HepG2 (cell line): ENCODE measurements at regions not wholly inside any gene's neighbourhood (a gene's known extent, or its start where the extent isn't known, plus 50 kb on each side); places are given as distances from the start of the nearest gene placed in this dataset.

Experiments used
- ATAC-seq: fragments of 200-7000 bp; cut with Tn5 transposase; 3 replicates; pipeline ENCODE4 v1.9.1; 2020; ENCODE audit warnings: mild to moderate bottlenecking, moderate library complexity
- BruUV-seq: library from RNA; stranded (reverse); fragments of 400-500 nt; replicated peaks from 2 replicates; lab custom pipeline; 2021; lab: Mats Ljungman, UMichigan
- CTCF ChIA-PET: fragments of 300-600 bp; formaldehyde crosslinking; extraction: SDS; loops from one replicate; lab custom pipeline; 2021; ENCODE audit warnings: low total read pairs, inconsistent platforms, low intra/inter-chr PET ratio; lab: Yijun Ruan, JAX
- POLR2A ChIA-PET: fragments of 350-600 bp; sonication (Branson Sonifier 250); formaldehyde crosslinking; loops from one replicate; lab custom pipeline; 2020; ENCODE audit warnings: antibody characterized with exemption, inconsistent platforms; lab: Yijun Ruan, JAX
- DNase-seq: peaks from one replicate; pipeline ENCODE4 v3.0.0-alpha.2; 2015; ENCODE audit warnings: low spot score
- FAIRE-seq: peaks from 3 replicates; lab custom pipeline; 2011; peaks lifted over from hg19 to GRCh38; lab: Jason Lieb, UNC
- H2AFZ ChIP-seq: one replicate; pipeline ENCODE4 v1.6.1; 2011; ENCODE audit warnings: low read length, inconsistent platforms
- H3K27ac ChIP-seq: fragments of 300-600 bp; 3 replicates; pipeline ENCODE4 v1.8.0; 2011; ENCODE audit warnings: mixed run types, mild to moderate bottlenecking, mixed read lengths, low read length, inconsistent platforms; ENCODE audit not compliant: insufficient read depth; ENCODE audit errors: extremely low read length
- H3K27me3 ChIP-seq, 2 experiments: fragments of 200-600 bp in 1 of 2; 2 replicates in 1 of 2; 3 replicates in 1 of 2; pipeline versions ENCODE4 v1.6.0 to v1.8.0; 2011; ENCODE audit warnings: low read length in 2 of 2, mild to moderate bottlenecking in 2 of 2, moderate library complexity in 2 of 2, inconsistent platforms in 1 of 2; ENCODE audit not compliant: insufficient read depth in 2 of 2, control insufficient read depth in 1 of 2
- H3K36me3 ChIP-seq, 2 experiments: fragments of 200-600 bp in 1 of 2; replicated peaks in 1 of 2; 2 replicates in 1 of 2; 3 replicates in 1 of 2; pipeline versions ENCODE4 v1.5.1 to v1.8.0; 2011; ENCODE audit warnings: low read length in 2 of 2, inconsistent platforms in 1 of 2; ENCODE audit not compliant: insufficient read depth in 2 of 2, control insufficient read depth in 1 of 2
- H3K4me1 ChIP-seq: 2 replicates; pipeline ENCODE4 v1.5.1; 2012; ENCODE audit warnings: low read length, inconsistent platforms; ENCODE audit not compliant: insufficient read depth
- H3K4me2 ChIP-seq: 2 replicates; pipeline ENCODE4 v1.6.0; 2011; ENCODE audit warnings: low read depth, low read length, inconsistent platforms
- H3K4me3 ChIP-seq, 3 experiments: fragments of 200-600 bp in 1 of 3; sonication (generic), shearing (Covaris generic) in 1 of 3; replicated peaks in 1 of 3; 2 replicates each; pipeline ENCODE4 v1.5.1; 2011 to 2016; ENCODE audit warnings: low read length in 3 of 3, inconsistent platforms in 2 of 3, low read depth in 2 of 3, mild to moderate bottlenecking in 2 of 3, control low read depth in 1 of 3, mixed read lengths in 1 of 3; ENCODE audit not compliant: insufficient read depth in 1 of 3
- H3K79me2 ChIP-seq: one replicate; pipeline ENCODE4 v1.6.1; 2011; ENCODE audit warnings: low read length, inconsistent platforms; ENCODE audit not compliant: insufficient read depth
- H3K9ac ChIP-seq: 2 replicates; pipeline ENCODE4 v1.6.0; 2011; ENCODE audit warnings: mild to moderate bottlenecking, low read depth, low read length, inconsistent platforms; ENCODE audit not compliant: insufficient read depth
- H3K9me3 ChIP-seq: 2 replicates; pipeline ENCODE4 v1.5.1; 2012; ENCODE audit warnings: mild to moderate bottlenecking, low read length
- H4K20me1 ChIP-seq: 2 replicates; pipeline ENCODE4 v1.6.0; 2011; ENCODE audit warnings: inconsistent platforms, mild to moderate bottlenecking, low read length, moderate library complexity; ENCODE audit not compliant: insufficient read depth
- ATM ChIP-seq: fragments of 450-650 bp; IDR thresholded peaks from 2 replicates; pipeline ENCODE4 v1.7.1; 2017; ENCODE audit warnings: mild to moderate bottlenecking, borderline replicate concordance
- KMT2A ChIP-seq: sonication (generic); formaldehyde crosslinking; IDR thresholded peaks from 2 replicates; pipeline ENCODE4 v1.4.0; 2020; ENCODE audit warnings: missing genetic modification reagents
- ZNF264 ChIP-seq: sonication (generic); formaldehyde crosslinking; IDR thresholded peaks from 2 replicates; pipeline ENCODE4 v1.4.0; 2020; ENCODE audit warnings: missing genetic modification reagents
- ZNF383 ChIP-seq: sonication (generic); formaldehyde crosslinking; IDR thresholded peaks from 2 replicates; pipeline ENCODE4 v1.4.0; 2020; ENCODE audit warnings: missing genetic modification reagents, mild to moderate bottlenecking, borderline replicate concordance
- ZNF570 ChIP-seq: sonication (generic); formaldehyde crosslinking; IDR thresholded peaks from 2 replicates; pipeline ENCODE4 v1.4.0; 2020; ENCODE audit warnings: mild to moderate bottlenecking, missing genetic modification reagents, borderline replicate concordance
- ZZZ3 ChIP-seq: sonication (generic); formaldehyde crosslinking; IDR thresholded peaks from 2 replicates; pipeline ENCODE4 v1.4.0; 2020; ENCODE audit warnings: missing genetic modification reagents, mild to moderate bottlenecking, borderline replicate concordance
- WGBS: methylation state at CpG from one replicate; pipeline ENCODE4 v1.1.6; 2017; ENCODE audit warnings: low lambda C conversion rate; 5-methylcytosine and 5-hydroxymethylcytosine counted together
- in situ Hi-C: cut with HindIII; loops from 2 replicates; pipeline ENCODE4 v1.10.0; 2017; ENCODE audit warnings: low pct_unique_long_range_greater_than_20kb; ENCODE audit not compliant: extremely low pct_ligation_motif_present
- intact Hi-C: fragments of 100-400 bp; cut with micrococcal nuclease; formaldehyde crosslinking; loops from one replicate; pipeline ENCODE4 v1.10.0; 2022; ENCODE audit not compliant: unreplicated experiment
- TF ChIP-seq, protein P1 (sequence below): sonication (generic); formaldehyde crosslinking; conservative IDR thresholded peaks from 2 replicates; pipeline ENCODE4 v1.5.0; 2020; ENCODE audit warnings: missing genetic modification reagents
- TF ChIP-seq, protein P2 (sequence below): sonication (generic); formaldehyde crosslinking; IDR thresholded peaks from 2 replicates; pipeline ENCODE4 v1.8.1; 2022; ENCODE audit warnings: low read depth, mild to moderate bottlenecking, missing genetic modification reagents
- TF ChIP-seq, protein P3 (sequence below): sonication (generic); formaldehyde crosslinking; IDR thresholded peaks from 2 replicates; pipeline ENCODE4 v1.5.0; 2020; ENCODE audit warnings: mild to moderate bottlenecking, missing genetic modification reagents

DNA sequence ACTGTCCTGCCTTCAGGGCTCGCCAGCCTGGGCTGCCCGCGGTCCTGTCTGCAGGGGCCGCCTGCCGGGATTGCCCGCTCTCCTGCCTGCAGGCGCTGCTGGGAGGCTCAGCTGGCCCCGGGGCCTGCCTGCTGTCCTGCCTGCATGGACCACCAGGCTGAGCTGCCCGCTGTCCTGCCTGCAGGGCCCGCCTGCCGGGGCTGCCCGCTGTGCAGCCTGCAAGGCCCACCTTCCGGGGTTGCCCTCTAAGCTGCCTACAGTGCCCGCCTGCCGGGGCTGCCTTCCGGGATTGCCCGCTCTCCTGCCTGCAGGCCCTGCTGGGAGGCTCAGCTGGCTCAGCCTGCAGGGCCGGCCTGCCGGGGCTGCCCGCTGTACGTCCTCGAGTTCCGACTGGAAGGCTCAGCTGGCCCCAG is 164.4 kb downstream of the GLRX3 start (continued):
- TF ChIP-seq ZNF570 (no peak), ATM (no peak), ZNF264 (no peak), KMT2A (CRISPR knock-in tag) (no peak)
- TF ChIP-seq, protein P1, sequence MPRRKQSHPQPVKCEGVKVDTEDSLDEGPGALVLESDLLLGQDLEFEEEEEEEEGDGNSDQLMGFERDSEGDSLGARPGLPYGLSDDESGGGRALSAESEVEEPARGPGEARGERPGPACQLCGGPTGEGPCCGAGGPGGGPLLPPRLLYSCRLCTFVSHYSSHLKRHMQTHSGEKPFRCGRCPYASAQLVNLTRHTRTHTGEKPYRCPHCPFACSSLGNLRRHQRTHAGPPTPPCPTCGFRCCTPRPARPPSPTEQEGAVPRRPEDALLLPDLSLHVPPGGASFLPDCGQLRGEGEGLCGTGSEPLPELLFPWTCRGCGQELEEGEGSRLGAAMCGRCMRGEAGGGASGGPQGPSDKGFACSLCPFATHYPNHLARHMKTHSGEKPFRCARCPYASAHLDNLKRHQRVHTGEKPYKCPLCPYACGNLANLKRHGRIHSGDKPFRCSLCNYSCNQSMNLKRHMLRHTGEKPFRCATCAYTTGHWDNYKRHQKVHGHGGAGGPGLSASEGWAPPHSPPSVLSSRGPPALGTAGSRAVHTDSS (CRISPR knock-in tag), result no peak
- TF ChIP-seq, all 625 proteins: peak for 0

GRCh38 chr10:130301021-130301892 is 165.1 kb downstream of the GLRX3 start:
- peaks cover 83% of the 10 kb centered on the region for H3K9me3 ChIP-seq
- POLR2A ChIA-PET, result no interaction called here
- DNase-seq (no peak), ATAC-seq (no peak), FAIRE-seq (no peak)
- BruUV-seq, result no TSS peak
- no peaks in the 10 kb centered on the region for H3K36me3 ChIP-seq
- in situ Hi-C loops (no loop called here), intact Hi-C loops (no loop called here)
- H2AFZ ChIP-seq, result no peak overlapping the region
- no peaks in the 10 kb centered on the region for H3K27me3 ChIP-seq
- no peak overlapping the region for H3K4me3 ChIP-seq
- no peaks in the 10 kb centered on the region for H3K4me1 ChIP-seq
- TF ChIP-seq ZNF383 (CRISPR knock-in tag), result no peak
- TF ChIP-seq, protein P2, sequence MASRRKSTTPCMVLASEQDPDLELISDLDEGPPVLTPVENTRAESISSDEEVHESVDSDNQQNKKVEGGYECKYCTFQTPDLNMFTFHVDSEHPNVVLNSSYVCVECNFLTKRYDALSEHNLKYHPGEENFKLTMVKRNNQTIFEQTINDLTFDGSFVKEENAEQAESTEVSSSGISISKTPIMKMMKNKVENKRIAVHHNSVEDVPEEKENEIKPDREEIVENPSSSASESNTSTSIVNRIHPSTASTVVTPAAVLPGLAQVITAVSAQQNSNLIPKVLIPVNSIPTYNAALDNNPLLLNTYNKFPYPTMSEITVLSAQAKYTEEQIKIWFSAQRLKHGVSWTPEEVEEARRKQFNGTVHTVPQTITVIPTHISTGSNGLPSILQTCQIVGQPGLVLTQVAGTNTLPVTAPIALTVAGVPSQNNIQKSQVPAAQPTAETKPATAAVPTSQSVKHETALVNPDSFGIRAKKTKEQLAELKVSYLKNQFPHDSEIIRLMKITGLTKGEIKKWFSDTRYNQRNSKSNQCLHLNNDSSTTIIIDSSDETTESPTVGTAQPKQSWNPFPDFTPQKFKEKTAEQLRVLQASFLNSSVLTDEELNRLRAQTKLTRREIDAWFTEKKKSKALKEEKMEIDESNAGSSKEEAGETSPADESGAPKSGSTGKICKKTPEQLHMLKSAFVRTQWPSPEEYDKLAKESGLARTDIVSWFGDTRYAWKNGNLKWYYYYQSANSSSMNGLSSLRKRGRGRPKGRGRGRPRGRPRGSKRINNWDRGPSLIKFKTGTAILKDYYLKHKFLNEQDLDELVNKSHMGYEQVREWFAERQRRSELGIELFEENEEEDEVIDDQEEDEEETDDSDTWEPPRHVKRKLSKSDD (CRISPR knock-in tag), result no peak
- TF ChIP-seq, protein P3, sequence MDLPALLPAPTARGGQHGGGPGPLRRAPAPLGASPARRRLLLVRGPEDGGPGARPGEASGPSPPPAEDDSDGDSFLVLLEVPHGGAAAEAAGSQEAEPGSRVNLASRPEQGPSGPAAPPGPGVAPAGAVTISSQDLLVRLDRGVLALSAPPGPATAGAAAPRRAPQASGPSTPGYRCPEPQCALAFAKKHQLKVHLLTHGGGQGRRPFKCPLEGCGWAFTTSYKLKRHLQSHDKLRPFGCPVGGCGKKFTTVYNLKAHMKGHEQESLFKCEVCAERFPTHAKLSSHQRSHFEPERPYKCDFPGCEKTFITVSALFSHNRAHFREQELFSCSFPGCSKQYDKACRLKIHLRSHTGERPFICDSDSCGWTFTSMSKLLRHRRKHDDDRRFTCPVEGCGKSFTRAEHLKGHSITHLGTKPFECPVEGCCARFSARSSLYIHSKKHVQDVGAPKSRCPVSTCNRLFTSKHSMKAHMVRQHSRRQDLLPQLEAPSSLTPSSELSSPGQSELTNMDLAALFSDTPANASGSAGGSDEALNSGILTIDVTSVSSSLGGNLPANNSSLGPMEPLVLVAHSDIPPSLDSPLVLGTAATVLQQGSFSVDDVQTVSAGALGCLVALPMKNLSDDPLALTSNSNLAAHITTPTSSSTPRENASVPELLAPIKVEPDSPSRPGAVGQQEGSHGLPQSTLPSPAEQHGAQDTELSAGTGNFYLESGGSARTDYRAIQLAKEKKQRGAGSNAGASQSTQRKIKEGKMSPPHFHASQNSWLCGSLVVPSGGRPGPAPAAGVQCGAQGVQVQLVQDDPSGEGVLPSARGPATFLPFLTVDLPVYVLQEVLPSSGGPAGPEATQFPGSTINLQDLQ (CRISPR knock-in tag), result no peak
- TF ChIP-seq ZZZ3 (CRISPR knock-in tag), result no peak
- H3K79me2 ChIP-seq, result no peaks in the 10 kb centered on the region
- H4K20me1 ChIP-seq, result no peaks in the 10 kb centered on the region
- WGBS, result no CpG with 5 or more reads among the region's 54 CpGs
- H3K4me2 ChIP-seq, result no peak overlapping the region
- CTCF ChIA-PET, result no interaction called here
- H3K9ac ChIP-seq, result no peak overlapping the region
- H3K27ac ChIP-seq, result no peak overlapping the region
